Esophagus squamous epithelium (tissue), 5 donors: ENCODE measurements at regions not wholly inside any gene's neighbourhood (a gene's known extent, or its start where the extent isn't known, plus 50 kb on each side); places are given as distances from the start of the nearest gene placed in this dataset.

Experiments used
- DNase-seq: peaks from one replicate; lab custom pipeline; 2025; lab: John Stamatoyannopoulos, UW
- H3K27ac ChIP-seq, 4 donors: fragments of 200-600 bp; sonication (generic); one replicate each; pipeline ENCODE4 v1.5.1; 2016 to 2019; ENCODE audit warnings: mild to moderate bottlenecking in 1 of 4
- H3K27me3 ChIP-seq, 4 donors: fragments of 200-600 bp; sonication (generic); 1 replicate in 3 of 4; 2 replicates in 1 of 4; pipeline versions ENCODE4 v1.5.1 to v1.6.0; 2017 to 2021; ENCODE audit warnings: antibody characterized with exemption in 1 of 4
- H3K36me3 ChIP-seq, 3 donors: fragments of 200-600 bp; sonication (generic); one replicate each; pipeline ENCODE4 v1.5.1; 2016 to 2019
- H3K4me1 ChIP-seq, 3 donors: fragments of 200-600 bp; sonication (generic); one replicate each; pipeline ENCODE4 v1.5.1; 2017 to 2019
- H3K4me3 ChIP-seq, 4 donors: fragments of 200-600 bp; sonication (generic); 1 replicate in 3 of 4; 2 replicates in 1 of 4; pipeline ENCODE4 v1.5.1; 2016 to 2019; ENCODE audit warnings: mild to moderate bottlenecking in 2 of 4, moderate library complexity in 1 of 4
- H3K9me3 ChIP-seq, 3 donors: fragments of 200-600 bp; sonication (generic); one replicate each; pipeline ENCODE4 v1.5.1; 2016 to 2019
- POLR2A ChIP-seq, 4 donors: fragments of 450-650 bp; IDR thresholded peaks; one replicate each; pipeline ENCODE4 v1.6.1; 2017; ENCODE audit warnings: antibody characterized with exemption in 4 of 4, mild to moderate bottlenecking in 4 of 4, moderate library complexity in 3 of 4
- WGBS, 2 donors: methylation state at CpG; one replicate each; pipeline ENCODE4 v1.1.5; 2018; 5-methylcytosine and 5-hydroxymethylcytosine counted together
- intact Hi-C: fragments of 100-400 bp; cut with DNase I; formaldehyde crosslinking; loops from one replicate; pipeline ENCODE4 v1.15.0; 2022
- TF ChIP-seq, protein P1 (sequence below), 6 experiments: fragments of 450-650 bp in 4 of 6; fragments of 200-600 bp in 2 of 6; sonication (generic) in 2 of 6; IDR thresholded peaks; one replicate each; pipeline ENCODE4 v1.5.1; 2016 to 2019; ENCODE audit warnings: antibody characterized with exemption in 6 of 6, mild to moderate bottlenecking in 4 of 6, moderate library complexity in 4 of 6
- donor health status: DM: yes; HTN: yes; CAD: no.

DNA sequence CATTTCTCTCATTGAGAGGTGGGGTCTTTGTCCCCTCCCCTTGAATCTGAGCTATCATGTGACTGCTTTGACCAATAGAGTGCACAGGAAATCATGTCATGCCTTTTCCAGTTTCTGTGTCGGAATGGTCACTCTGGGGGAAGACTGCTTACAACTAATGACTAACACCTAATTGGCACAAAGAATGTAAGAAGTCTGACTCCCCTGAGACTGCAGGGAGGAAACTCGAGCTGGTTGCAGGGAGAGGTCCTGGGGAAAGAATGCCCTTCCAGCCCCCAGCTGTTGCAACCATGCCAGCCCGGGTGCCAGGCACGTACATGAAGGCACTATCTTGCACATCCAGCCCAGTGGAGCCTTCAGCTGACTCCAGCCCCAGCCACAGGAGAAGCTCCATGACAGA lies 254.2 kb downstream of the DHX15 start:
- peaks cover 0 to 9% (median 0%) of the 10 kb centered on the region in 4 donors for H3K27me3 ChIP-seq
- TF ChIP-seq, protein P1, sequence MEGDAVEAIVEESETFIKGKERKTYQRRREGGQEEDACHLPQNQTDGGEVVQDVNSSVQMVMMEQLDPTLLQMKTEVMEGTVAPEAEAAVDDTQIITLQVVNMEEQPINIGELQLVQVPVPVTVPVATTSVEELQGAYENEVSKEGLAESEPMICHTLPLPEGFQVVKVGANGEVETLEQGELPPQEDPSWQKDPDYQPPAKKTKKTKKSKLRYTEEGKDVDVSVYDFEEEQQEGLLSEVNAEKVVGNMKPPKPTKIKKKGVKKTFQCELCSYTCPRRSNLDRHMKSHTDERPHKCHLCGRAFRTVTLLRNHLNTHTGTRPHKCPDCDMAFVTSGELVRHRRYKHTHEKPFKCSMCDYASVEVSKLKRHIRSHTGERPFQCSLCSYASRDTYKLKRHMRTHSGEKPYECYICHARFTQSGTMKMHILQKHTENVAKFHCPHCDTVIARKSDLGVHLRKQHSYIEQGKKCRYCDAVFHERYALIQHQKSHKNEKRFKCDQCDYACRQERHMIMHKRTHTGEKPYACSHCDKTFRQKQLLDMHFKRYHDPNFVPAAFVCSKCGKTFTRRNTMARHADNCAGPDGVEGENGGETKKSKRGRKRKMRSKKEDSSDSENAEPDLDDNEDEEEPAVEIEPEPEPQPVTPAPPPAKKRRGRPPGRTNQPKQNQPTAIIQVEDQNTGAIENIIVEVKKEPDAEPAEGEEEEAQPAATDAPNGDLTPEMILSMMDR (IDR thresholded peaks at IDR 0.05): no peak
- no peak for TF ChIP-seq POLR2A (IDR thresholded peaks at IDR 0.05)
- H3K27ac ChIP-seq: no peak overlapping the region
- no peaks in the 10 kb centered on the region for H3K4me1 ChIP-seq
- DNase-seq: no peak
- H3K9me3 ChIP-seq: no peaks in the 10 kb centered on the region
- WGBS, 2 donors: 57 to 82% methylated on average over 2 to 3 of the region's 4 CpGs
- no peaks in the 10 kb centered on the region for H3K36me3 ChIP-seq
- intact Hi-C loops: no loop called here
- H3K4me3 ChIP-seq: no peak overlapping the region

DNA sequence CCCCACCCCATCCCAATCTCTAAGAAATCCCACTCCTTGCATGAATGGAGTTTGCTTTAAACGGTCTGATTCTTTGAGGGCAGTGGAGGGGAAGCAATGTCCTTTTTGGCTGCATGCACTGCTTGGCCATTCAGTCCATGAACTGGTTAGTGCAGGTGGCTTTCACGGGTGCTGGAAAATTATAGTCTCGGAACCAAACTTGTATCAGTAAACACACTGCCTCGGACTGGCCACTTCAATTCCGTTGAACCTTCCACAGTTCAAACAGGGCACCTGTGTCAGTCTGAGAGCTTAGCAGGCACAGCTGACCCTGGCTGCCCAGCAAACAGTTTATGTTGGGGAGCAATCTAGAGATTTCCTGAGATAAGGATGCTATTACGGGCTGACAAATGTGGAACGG lies 255.6 kb downstream of the DHX15 start:
- Histone ChIP-seq H3K27me3 (peaks cover 0 to 9% (median 0%) of the 10 kb centered on the region in 4 donors), H3K36me3 (no peaks in the 10 kb centered on the region), H3K27ac (no peak overlapping the region), H3K4me3 (no peak overlapping the region), H3K4me1 (no peaks in the 10 kb centered on the region), H3K9me3 (no peaks in the 10 kb centered on the region)
- no peak for TF ChIP-seq POLR2A (IDR thresholded peaks at IDR 0.05)
- TF ChIP-seq, protein P1 (IDR thresholded peaks at IDR 0.05): no peak
- 64 to 82% methylated on average over 5 to 7 of the region's 7 CpGs for WGBS, 2 donors
- no peak for DNase-seq
- intact Hi-C loops: no loop called here

DNA sequence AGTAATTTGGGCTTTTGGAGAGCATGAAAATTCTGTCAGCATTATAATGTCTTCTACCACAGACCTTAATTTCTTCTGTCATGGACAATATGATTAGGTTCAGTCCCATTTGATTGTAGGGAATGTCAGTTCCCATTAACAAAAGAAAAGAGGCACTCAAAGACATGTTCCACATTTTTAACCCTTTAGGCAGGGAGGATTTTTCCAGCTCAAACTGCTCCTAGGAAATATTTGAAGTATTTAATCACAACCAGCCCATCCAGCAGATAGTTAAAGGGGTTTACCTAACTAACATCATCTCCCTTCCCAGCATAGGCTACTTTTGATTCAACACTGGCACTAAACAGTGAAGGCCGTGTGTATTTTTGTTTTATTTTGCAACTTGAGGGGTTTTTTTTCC lies 256.0 kb downstream of the DHX15 start:
- no peak for DNase-seq
- intact Hi-C loops: no loop called here
- Histone ChIP-seq H3K9me3 (no peaks in the 10 kb centered on the region), H3K4me3 (no peak overlapping the region), H3K27me3 (peaks cover 0 to 9% (median 0%) of the 10 kb centered on the region in 4 donors), H3K36me3 (no peaks in the 10 kb centered on the region), H3K4me1 (no peaks in the 10 kb centered on the region), H3K27ac (no peak overlapping the region)
- WGBS, 2 donors: 60 to 88% methylated on average over 1 of the region's 1 CpG
- no peak for TF ChIP-seq POLR2A (IDR thresholded peaks at IDR 0.05)
- TF ChIP-seq, protein P1 (IDR thresholded peaks at IDR 0.05): no peak

DNA sequence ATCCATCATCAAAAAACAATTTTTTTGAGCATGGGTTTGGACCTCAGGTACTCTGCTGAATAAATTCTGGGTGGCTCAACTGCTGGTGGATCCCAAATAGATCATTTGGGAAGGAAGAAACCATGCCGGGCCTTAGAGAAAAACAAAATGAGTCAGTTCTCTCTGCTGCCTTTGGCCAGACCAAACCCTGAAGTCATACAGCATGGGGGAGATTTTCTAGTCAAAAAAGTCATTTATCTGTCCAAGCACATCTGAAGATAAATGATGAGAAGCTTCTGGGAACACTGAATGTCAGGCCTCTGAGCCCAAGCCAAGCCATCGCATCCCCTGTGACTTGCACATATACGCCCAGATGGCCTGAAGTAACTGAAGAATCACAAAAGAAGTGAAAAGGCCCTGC lies 261.4 kb downstream of the DHX15 start:
- Histone ChIP-seq H3K9me3 (no peaks in the 10 kb centered on the region), H3K4me3 (no peak overlapping the region), H3K27me3 (peaks cover 0 to 20% (median 0%) of the 10 kb centered on the region in 4 donors), H3K36me3 (no peaks in the 10 kb centered on the region), H3K4me1 (peaks cover 0 to 13% (median 6%) of the 10 kb centered on the region in 3 donors), H3K27ac (no peak overlapping the region)
- no peak for DNase-seq
- WGBS, 2 donors: 65 to 74% methylated on average over 3 of the region's 3 CpGs
- intact Hi-C loops: no loop called here
- TF ChIP-seq POLR2A (IDR thresholded peaks at IDR 0.05): no peak
- TF ChIP-seq, protein P1 (IDR thresholded peaks at IDR 0.05): no peak

DNA sequence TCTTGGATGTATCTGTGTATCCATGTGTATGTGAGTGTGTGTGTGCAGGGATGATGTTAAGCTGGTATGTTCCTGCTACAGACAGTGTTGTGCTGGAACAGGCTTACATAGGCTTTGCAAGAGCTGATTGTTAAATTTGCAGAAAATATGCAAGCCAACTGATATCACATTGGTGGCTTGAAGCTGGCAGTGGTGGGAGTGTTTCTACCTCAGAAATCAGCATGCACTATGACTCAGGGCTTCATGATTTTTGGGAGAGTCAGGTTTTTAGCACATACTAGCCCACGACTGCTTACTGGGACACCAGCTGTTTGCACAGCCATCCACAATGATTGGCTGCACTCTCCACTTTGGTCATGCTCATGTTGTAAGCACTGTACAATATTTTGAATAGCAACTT lies 261.8 kb downstream of the DHX15 start:
- peaks cover 0 to 13% (median 6%) of the 10 kb centered on the region in 3 donors for H3K4me1 ChIP-seq
- no peak overlapping the region for H3K4me3 ChIP-seq
- H3K27ac ChIP-seq: no peak overlapping the region
- peaks cover 0 to 24% (median 0%) of the 10 kb centered on the region in 4 donors for H3K27me3 ChIP-seq
- intact Hi-C loops: no loop called here
- TF ChIP-seq, protein P1 (IDR thresholded peaks at IDR 0.05): no peak
- no peak for TF ChIP-seq POLR2A (IDR thresholded peaks at IDR 0.05)
- WGBS, 2 donors: 50 to 54% methylated on average over 1 of the region's 1 CpG
- no peaks in the 10 kb centered on the region for H3K36me3 ChIP-seq
- DNase-seq: no peak
- H3K9me3 ChIP-seq: no peaks in the 10 kb centered on the region
